GM23338 (cell line): ENCODE measurements at regions not wholly inside any gene's neighbourhood (a gene's known extent, or its start where the extent isn't known, plus 50 kb on each side); places are given as distances from the start of the nearest gene placed in this dataset.

Experiments used
- CREB1 ChIP-seq: fragments of 250-450 bp; sonication (Bioruptor Pico); IDR thresholded peaks from 2 replicates; pipeline ENCODE4 v1.5.0; 2020; ENCODE audit warnings: low read depth, mild to moderate bottlenecking, moderate library complexity
- ETS1 ChIP-seq: IDR thresholded peaks from 2 replicates; pipeline ENCODE4 v1.6.1; 2016; ENCODE audit warnings: antibody characterized with exemption
- EZH2 ChIP-seq: fragments of 200-600 bp; sonication (generic); IDR thresholded peaks from one replicate; pipeline ENCODE4 v1.8.0; 2017; ENCODE audit warnings: antibody characterized with exemption, mild to moderate bottlenecking, low read depth; ENCODE audit not compliant: unreplicated experiment
- EZH2phosphoT487 ChIP-seq: fragments of 200-600 bp; sonication (generic); IDR thresholded peaks from one replicate; pipeline ENCODE4 v1.8.1; 2018; ENCODE audit warnings: antibody characterized with exemption; ENCODE audit not compliant: unreplicated experiment
- JUNB ChIP-seq: IDR thresholded peaks from one replicate; pipeline ENCODE4 v1.6.1; 2016; ENCODE audit warnings: antibody characterized with exemption; ENCODE audit not compliant: unreplicated experiment
- POLR2AphosphoS5 ChIP-seq: IDR thresholded peaks from 2 replicates; pipeline ENCODE4 v1.6.1; 2016; ENCODE audit warnings: antibody characterized with exemption, low read depth
- REST ChIP-seq: IDR thresholded peaks from one replicate; pipeline ENCODE4 v1.6.1; 2018; ENCODE audit warnings: antibody characterized with exemption; ENCODE audit not compliant: unreplicated experiment
- STAT1 ChIP-seq: IDR thresholded peaks from one replicate; pipeline ENCODE4 v1.6.1; 2016; ENCODE audit warnings: antibody characterized with exemption; ENCODE audit not compliant: unreplicated experiment
- ZNF462 ChIP-seq: fragments of 250-450 bp; sonication (Bioruptor Pico); IDR thresholded peaks from 2 replicates; pipeline ENCODE4 v1.5.0; 2020; ENCODE audit warnings: mild to moderate bottlenecking, moderate library complexity
- TF ChIP-seq, protein P1 (sequence below), 2 experiments: fragments of 200-600 bp in 1 of 2; sonication (generic) in 1 of 2; conservative IDR thresholded peaks; 2 replicates each; pipeline versions ENCODE4 v1.5.1 to v1.6.1; 2016 to 2017; ENCODE audit warnings: antibody characterized with exemption in 2 of 2, low read depth in 2 of 2, mild to moderate bottlenecking in 2 of 2, moderate library complexity in 1 of 2

DNA sequence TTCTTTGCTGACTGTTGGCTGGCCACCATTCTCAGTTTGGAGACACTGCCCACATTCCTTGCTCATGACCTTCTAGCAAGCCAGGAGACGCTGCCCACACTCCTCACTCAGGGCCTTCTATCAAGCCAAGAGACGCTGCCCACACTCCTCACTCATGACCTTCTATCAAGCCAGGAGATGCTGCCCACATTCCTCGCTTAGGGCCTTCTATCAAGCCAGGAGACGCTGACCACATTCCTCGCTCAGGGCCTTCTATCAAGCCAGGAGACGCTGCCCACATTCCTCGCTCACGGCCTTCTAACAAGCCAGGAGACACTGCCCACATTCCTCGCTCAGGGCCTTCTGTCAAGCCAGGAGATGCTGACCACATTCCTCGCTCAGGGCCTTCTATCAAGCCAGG, 131.3 kb upstream of the CBLN2 start:
- TF ChIP-seq, protein P1, sequence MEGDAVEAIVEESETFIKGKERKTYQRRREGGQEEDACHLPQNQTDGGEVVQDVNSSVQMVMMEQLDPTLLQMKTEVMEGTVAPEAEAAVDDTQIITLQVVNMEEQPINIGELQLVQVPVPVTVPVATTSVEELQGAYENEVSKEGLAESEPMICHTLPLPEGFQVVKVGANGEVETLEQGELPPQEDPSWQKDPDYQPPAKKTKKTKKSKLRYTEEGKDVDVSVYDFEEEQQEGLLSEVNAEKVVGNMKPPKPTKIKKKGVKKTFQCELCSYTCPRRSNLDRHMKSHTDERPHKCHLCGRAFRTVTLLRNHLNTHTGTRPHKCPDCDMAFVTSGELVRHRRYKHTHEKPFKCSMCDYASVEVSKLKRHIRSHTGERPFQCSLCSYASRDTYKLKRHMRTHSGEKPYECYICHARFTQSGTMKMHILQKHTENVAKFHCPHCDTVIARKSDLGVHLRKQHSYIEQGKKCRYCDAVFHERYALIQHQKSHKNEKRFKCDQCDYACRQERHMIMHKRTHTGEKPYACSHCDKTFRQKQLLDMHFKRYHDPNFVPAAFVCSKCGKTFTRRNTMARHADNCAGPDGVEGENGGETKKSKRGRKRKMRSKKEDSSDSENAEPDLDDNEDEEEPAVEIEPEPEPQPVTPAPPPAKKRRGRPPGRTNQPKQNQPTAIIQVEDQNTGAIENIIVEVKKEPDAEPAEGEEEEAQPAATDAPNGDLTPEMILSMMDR (conservative IDR thresholded peaks at IDR 0.05; ENCODE audit: low read depth in 2 of 2): no peak
- no peak for TF ChIP-seq REST
- TF ChIP-seq POLR2AphosphoS5: no peak
- TF ChIP-seq EZH2: no peak
- no peak for TF ChIP-seq JUNB
- no peak for TF ChIP-seq EZH2phosphoT487
- no peak for TF ChIP-seq ZNF462 (CRISPR knock-in tag)
- no peak for TF ChIP-seq STAT1
- TF ChIP-seq CREB1 (CRISPR knock-in tag): no peak
- no peak for TF ChIP-seq ETS1
